DOHH2 (cell line): ENCODE measurements at regions not wholly inside any gene's neighbourhood (a gene's known extent, or its start where the extent isn't known, plus 50 kb on each side); places are given as distances from the start of the nearest gene placed in this dataset.

Experiments used
- H3F3A ChIP-seq: fragments of 200-600 bp; sonication (generic), shearing (Covaris generic); 2 replicates; pipeline ENCODE4 v1.6.0; 2016; ENCODE audit warnings: antibody characterized with exemption, mild to moderate bottlenecking; ENCODE audit not compliant: control insufficient read depth, insufficient read depth
- H3K27ac ChIP-seq: fragments of 200-600 bp; sonication (generic); 2 replicates; pipeline ENCODE4 v1.5.1; 2014; ENCODE audit warnings: low read depth, mild to moderate bottlenecking, low read length, moderate library complexity
- H3K27me3 ChIP-seq: fragments of 200-600 bp; sonication (generic); 2 replicates; pipeline ENCODE4 v1.6.1; 2014; ENCODE audit warnings: mild to moderate bottlenecking, low read length, mixed read lengths; ENCODE audit not compliant: control insufficient read depth
- H3K36me3 ChIP-seq: fragments of 200-600 bp; sonication (generic); 2 replicates; pipeline ENCODE4 v1.6.1; 2014; ENCODE audit warnings: mild to moderate bottlenecking, low read length, moderate library complexity, mixed read lengths; ENCODE audit not compliant: control insufficient read depth
- H3K4me1 ChIP-seq: fragments of 200-600 bp; sonication (generic); 2 replicates; pipeline ENCODE4 v1.6.1; 2014; ENCODE audit warnings: mild to moderate bottlenecking, low read length, mixed read lengths; ENCODE audit not compliant: control insufficient read depth
- H3K4me2 ChIP-seq: fragments of 200-600 bp; sonication (generic); 2 replicates; pipeline ENCODE4 v1.6.0; 2014; ENCODE audit warnings: mild to moderate bottlenecking, low read length, moderate library complexity
- H3K4me3 ChIP-seq: fragments of 200-600 bp; sonication (generic); 2 replicates; pipeline ENCODE4 v1.5.1; 2014; ENCODE audit warnings: mild to moderate bottlenecking, low read length, mixed read lengths
- H3K79me2 ChIP-seq: fragments of 200-600 bp; sonication (generic); 2 replicates; pipeline ENCODE4 v1.6.1; 2014; ENCODE audit warnings: mild to moderate bottlenecking, low read length, mixed read lengths; ENCODE audit not compliant: control insufficient read depth
- H3K9me2 ChIP-seq: fragments of 200-600 bp; sonication (generic); replicated peaks from 2 replicates; pipeline ENCODE4 v1.6.1; 2014; ENCODE audit warnings: mild to moderate bottlenecking, low read length, mixed read lengths; ENCODE audit not compliant: control insufficient read depth
- H3K9me3 ChIP-seq: fragments of 200-600 bp; sonication (generic); 2 replicates; pipeline ENCODE4 v1.6.1; 2014; ENCODE audit warnings: antibody characterized with exemption, low read length, mixed read lengths; ENCODE audit not compliant: control insufficient read depth, insufficient read depth
- H4K20me1 ChIP-seq: fragments of 200-600 bp; sonication (generic); 2 replicates; pipeline ENCODE4 v1.6.0; 2014; ENCODE audit warnings: low read depth, mild to moderate bottlenecking, antibody characterized with exemption, low read length, moderate library complexity; ENCODE audit not compliant: control insufficient read depth, insufficient read depth
- CTCF ChIP-seq: fragments of 200-600 bp; sonication (generic); IDR thresholded peaks from one replicate; pipeline ENCODE4 v1.5.1; 2014; ENCODE audit warnings: antibody characterized with exemption, mild to moderate bottlenecking, low read depth, low read length; ENCODE audit not compliant: poor library complexity, severe bottlenecking
- EZH2phosphoT487 ChIP-seq: fragments of 200-600 bp; sonication (generic); IDR thresholded peaks from 2 replicates; pipeline ENCODE4 v1.6.1; 2017; ENCODE audit warnings: borderline replicate concordance, mild to moderate bottlenecking, antibody characterized with exemption, low read length, moderate library complexity, mixed read lengths

- no peaks in the 10 kb centered on the region for H3K9me3 ChIP-seq
- no peaks in the 10 kb centered on the region for H3K4me1 ChIP-seq
- TF ChIP-seq CTCF (no peak), EZH2phosphoT487 (no peak)
- H3K27ac ChIP-seq: no peak overlapping the region
- no peaks in the 10 kb centered on the region for H3K79me2 ChIP-seq
- no peaks in the 10 kb centered on the region for H3K9me2 ChIP-seq
- H4K20me1 ChIP-seq: no peaks in the 10 kb centered on the region
- H3K27me3 ChIP-seq: no peaks in the 10 kb centered on the region
- H3K4me2 ChIP-seq: no peak overlapping the region
- H3K4me3 ChIP-seq: no peak overlapping the region
- H3K36me3 ChIP-seq: no peaks in the 10 kb centered on the region
- no peaks in the 10 kb centered on the region for H3F3A ChIP-seq
Measured at GRCh38 chr6:93017626-93018025, 401.7 kb downstream of the EPHA7 start.

- H3K9me2 ChIP-seq: no peaks in the 10 kb centered on the region
- H3K79me2 ChIP-seq: no peaks in the 10 kb centered on the region
- no peaks in the 10 kb centered on the region for H4K20me1 ChIP-seq
- H3K9me3 ChIP-seq: no peaks in the 10 kb centered on the region
- H3F3A ChIP-seq: no peaks in the 10 kb centered on the region
- H3K36me3 ChIP-seq: no peaks in the 10 kb centered on the region
- H3K4me1 ChIP-seq: no peaks in the 10 kb centered on the region
- H3K27me3 ChIP-seq: no peaks in the 10 kb centered on the region
- H3K4me2 ChIP-seq: no peak overlapping the region
- TF ChIP-seq EZH2phosphoT487 (no peak), CTCF (no peak)
- no peak overlapping the region for H3K27ac ChIP-seq
- H3K4me3 ChIP-seq: no peak overlapping the region
Measured at GRCh38 chr6:93017213-93017612, 402.1 kb downstream of the EPHA7 start.

- Histone ChIP-seq H3K79me2 (no peaks in the 10 kb centered on the region), H3K27me3 (no peaks in the 10 kb centered on the region), H3K4me2 (no peak overlapping the region), H3K9me2 (no peaks in the 10 kb centered on the region), H3F3A (no peaks in the 10 kb centered on the region), H4K20me1 (no peaks in the 10 kb centered on the region), H3K27ac (no peak overlapping the region), H3K4me1 (no peaks in the 10 kb centered on the region), H3K9me3 (no peaks in the 10 kb centered on the region), H3K4me3 (no peak overlapping the region), H3K36me3 (no peaks in the 10 kb centered on the region)
- no peak for TF ChIP-seq EZH2phosphoT487
- TF ChIP-seq CTCF: no peak
Measured at GRCh38 chr6:93013054-93013453, 406.3 kb downstream of the EPHA7 start.

GRCh38 chr6:93008375-93008774 lies 411.0 kb downstream of the EPHA7 start:
- Histone ChIP-seq H3K4me2 (no peak overlapping the region), H3F3A (no peaks in the 10 kb centered on the region), H3K4me1 (no peaks in the 10 kb centered on the region), H3K36me3 (no peaks in the 10 kb centered on the region), H3K4me3 (no peak overlapping the region), H3K27ac (no peak overlapping the region), H3K9me3 (no peaks in the 10 kb centered on the region), H3K27me3 (no peaks in the 10 kb centered on the region), H3K79me2 (no peaks in the 10 kb centered on the region), H4K20me1 (no peaks in the 10 kb centered on the region), H3K9me2 (no peaks in the 10 kb centered on the region)
- TF ChIP-seq EZH2phosphoT487: no peak
- no peak for TF ChIP-seq CTCF
